Stimulated activated naive CD8-positive, alpha-beta T cell treated with anti-CD3 and anti-CD28 coated beads, Interleukin-15, amount 100 ng/mL, for 72 hours (primary cell): ENCODE measurements at regions not wholly inside any gene's neighbourhood (a gene's known extent, or its start where the extent isn't known, plus 50 kb on each side); places are given as distances from the start of the nearest gene placed in this dataset.

Source experiments
- ATAC-seq: fragments of 150-1000 bp; cut with Tn5 transposase; 2 replicates; pipeline ENCODE4 v1.10.0; 2021; ENCODE audit warnings: mild to moderate bottlenecking, moderate library complexity
- DNase-seq, 2 donors: peaks; one replicate each; pipeline ENCODE4 v3.0.0; 2021 to 2022
- H3K27ac Mint-ChIP-seq, 2 donors: one replicate each; pipeline ENCODE4 v1.8.0; 2022; ENCODE audit warnings: mild to moderate bottlenecking in 2 of 2, mixed read lengths in 2 of 2, moderate library complexity in 2 of 2
- H3K27me3 Mint-ChIP-seq: one replicate; pipeline ENCODE4 v1.8.0; 2022; ENCODE audit warnings: mixed read lengths
- H3K4me1 Mint-ChIP-seq: one replicate; pipeline ENCODE4 v1.8.0; 2022; ENCODE audit warnings: mild to moderate bottlenecking, mixed read lengths
- H3K4me3 Mint-ChIP-seq, 2 donors: one replicate each; pipeline ENCODE4 v1.8.0; 2022; ENCODE audit warnings: mild to moderate bottlenecking in 2 of 2, mixed read lengths in 2 of 2, moderate library complexity in 1 of 2
- H3K9me3 Mint-ChIP-seq, 2 donors: one replicate each; pipeline ENCODE4 v1.8.0; 2022; ENCODE audit warnings: mixed read lengths in 2 of 2

DNA sequence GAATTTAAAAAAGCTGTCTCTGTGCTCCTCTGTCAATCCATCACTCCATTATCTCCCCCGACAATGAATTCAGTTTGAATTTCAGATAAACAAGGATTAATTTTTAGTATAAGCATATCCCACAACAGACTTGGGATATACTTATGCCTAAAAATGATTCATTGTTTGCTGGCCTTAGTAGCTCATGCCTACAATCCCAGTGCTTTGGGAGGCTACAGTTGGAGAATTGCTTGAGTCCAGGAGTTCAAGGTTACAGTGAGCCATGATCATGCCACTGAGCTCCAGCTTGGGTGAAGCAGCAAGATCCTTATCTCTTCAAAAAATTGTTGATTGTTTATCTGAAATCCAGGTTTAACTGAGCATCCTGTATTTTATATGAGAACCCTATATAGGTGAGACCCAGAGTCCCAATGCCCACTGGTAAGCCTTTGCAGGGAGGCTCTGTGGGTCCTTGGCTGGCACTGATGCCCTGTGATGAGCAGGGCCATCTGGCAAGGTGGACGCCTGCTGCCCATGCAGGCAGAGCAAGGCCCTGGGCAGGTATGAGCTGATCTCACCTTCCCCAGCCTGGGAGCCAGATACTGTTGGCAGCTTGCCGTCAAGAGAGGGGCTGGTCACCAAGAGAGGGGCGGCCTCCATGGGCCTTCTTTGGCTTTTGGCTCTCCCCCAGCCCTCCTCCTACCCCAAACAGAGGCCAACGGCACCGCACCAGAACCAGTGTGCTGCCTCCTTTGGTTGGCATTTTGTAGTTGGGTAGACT lies 158.7 kb downstream of the SEC14L1 start:
- Mint-ChIP-seq H3K4me3 (no peak overlapping the region), H3K27ac (no peak overlapping the region), H3K27me3 (no peaks in the 10 kb centered on the region), H3K9me3 (no peaks in the 10 kb centered on the region), H3K4me1 (no peaks in the 10 kb centered on the region)
- ATAC-seq (no peak), DNase-seq (no peak)

- no peaks in the 10 kb centered on the region for H3K9me3 Mint-ChIP-seq
- ATAC-seq (no peak), DNase-seq (no peak)
- H3K4me1 Mint-ChIP-seq = peaks cover 5% of the 10 kb centered on the region
- no peaks in the 10 kb centered on the region for H3K27me3 Mint-ChIP-seq
- no peak overlapping the region for H3K27ac Mint-ChIP-seq
- no peak overlapping the region for H3K4me3 Mint-ChIP-seq
Measured at GRCh38 chr17:77300016-77300686, 159.4 kb downstream of the SEC14L1 start.

GRCh38 chr17:77301694-77302266 lies 161.0 kb downstream of the SEC14L1 start:
- H3K9me3 Mint-ChIP-seq = no peaks in the 10 kb centered on the region
- ATAC-seq (no peak), DNase-seq (no peak)
- H3K27me3 Mint-ChIP-seq = no peaks in the 10 kb centered on the region
- peaks cover 10% of the 10 kb centered on the region for H3K4me1 Mint-ChIP-seq
- H3K27ac Mint-ChIP-seq = no peak overlapping the region
- H3K4me3 Mint-ChIP-seq = no peak overlapping the region

GRCh38 chr17:77302682-77303081 lies 161.9 kb downstream of the SEC14L1 start:
- ATAC-seq (no peak), DNase-seq (no peak)
- H3K4me1 Mint-ChIP-seq = peaks cover 10% of the 10 kb centered on the region
- no peak overlapping the region for H3K27ac Mint-ChIP-seq
- no peaks in the 10 kb centered on the region for H3K9me3 Mint-ChIP-seq
- H3K27me3 Mint-ChIP-seq = no peaks in the 10 kb centered on the region
- H3K4me3 Mint-ChIP-seq = no peak overlapping the region

DNA sequence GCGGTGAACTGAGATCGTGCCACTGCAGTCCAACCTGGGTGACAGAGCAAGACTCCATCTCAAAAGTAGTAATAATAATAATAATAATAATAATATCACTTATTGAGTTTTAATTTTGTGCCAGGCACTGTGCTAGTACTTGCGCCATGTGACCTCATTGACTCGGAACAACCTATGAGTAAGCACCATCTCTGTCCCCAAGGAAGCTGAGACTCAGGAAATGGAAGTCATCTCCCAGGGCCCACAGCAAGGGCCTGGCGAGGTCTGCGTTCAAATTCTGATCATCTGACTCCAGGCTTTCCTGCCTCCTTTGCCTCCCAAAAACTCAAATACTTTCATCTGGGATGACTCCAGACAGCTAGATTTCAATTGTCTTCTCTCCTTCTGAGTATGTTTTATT lies 162.9 kb downstream of the SEC14L1 start:
- Mint-ChIP-seq H3K9me3 (no peaks in the 10 kb centered on the region), H3K4me3 (no peak overlapping the region), H3K4me1 (peaks cover 10% of the 10 kb centered on the region), H3K27me3 (no peaks in the 10 kb centered on the region), H3K27ac (no peak overlapping the region)
- ATAC-seq (no peak), DNase-seq (no peak)

DNA sequence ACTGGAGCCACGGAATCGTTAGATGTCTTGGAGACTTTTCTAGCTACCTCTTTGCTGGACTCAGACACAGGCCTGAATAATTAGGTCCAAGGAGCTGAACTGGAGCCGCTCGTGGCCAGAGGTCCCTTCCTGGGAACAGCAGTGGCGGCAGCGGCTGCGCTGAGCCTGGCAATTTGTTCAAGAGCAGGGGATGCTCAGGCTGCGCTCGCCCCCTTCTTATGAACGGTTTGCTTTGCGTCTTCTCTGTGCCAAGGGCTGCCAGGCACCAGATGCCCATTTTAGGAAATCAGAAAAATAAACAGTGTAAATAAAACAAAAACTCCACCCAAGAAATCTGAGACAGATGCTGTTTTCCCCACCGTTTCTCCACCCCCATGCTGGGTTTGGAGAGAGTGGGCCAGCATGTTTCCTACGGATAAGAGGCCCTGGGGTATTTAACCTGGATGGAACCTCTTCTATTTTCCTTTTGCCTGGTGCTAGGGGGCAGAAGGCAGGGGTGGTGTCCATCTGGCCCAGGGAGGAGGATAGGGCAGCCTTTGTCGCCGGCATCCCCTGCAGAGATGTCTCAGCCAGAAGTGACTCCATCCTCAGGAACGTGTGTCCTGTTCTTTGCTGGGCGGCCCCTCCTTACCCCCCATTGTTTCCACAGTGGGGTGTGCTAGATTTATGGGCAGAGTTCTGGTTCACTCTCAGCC lies 163.4 kb downstream of the SEC14L1 start:
- Mint-ChIP-seq H3K9me3 (no peaks in the 10 kb centered on the region), H3K27me3 (no peaks in the 10 kb centered on the region), H3K27ac (no peak overlapping the region), H3K4me1 (peaks cover 10% of the 10 kb centered on the region), H3K4me3 (no peak overlapping the region)
- DNase-seq = no peak
- no peak for ATAC-seq

DNA sequence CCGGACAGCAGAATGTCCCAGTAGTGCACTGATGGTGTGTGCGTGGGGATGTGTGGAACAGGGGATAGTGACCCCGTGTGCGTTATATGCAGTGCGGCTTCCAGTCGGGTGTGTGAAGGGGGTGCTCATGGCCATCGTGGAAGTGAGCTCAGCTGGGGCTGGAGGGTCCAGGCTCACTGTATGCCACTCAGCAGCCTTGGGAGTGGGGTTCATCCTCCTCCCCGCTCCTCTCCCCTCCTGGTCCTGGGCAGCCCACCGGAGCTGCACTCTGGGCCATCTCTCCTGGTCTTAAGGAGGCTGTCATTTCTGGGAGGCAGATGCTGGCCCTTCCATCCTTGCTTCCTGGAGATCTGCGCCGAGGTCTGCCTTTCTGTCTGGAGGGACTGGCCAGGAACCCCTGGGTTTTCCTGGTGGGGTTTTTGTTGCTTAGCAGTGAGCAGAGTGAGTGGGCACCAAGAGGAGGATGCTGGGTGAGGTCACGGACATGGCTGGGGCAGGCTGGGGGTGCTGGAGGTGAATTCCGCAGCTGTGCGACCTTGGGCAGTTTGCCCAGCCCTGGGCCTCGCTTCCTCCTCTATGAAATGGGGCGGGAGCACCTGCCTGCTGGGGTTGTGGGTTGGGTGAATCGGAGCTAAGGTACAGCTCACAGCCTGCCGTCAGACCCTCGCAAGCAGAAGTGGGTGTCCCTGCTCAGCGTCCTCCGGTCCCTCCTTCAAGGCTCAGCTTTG lies 164.1 kb downstream of the SEC14L1 start:
- H3K9me3 Mint-ChIP-seq = no peaks in the 10 kb centered on the region
- H3K4me1 Mint-ChIP-seq = peaks cover 10% of the 10 kb centered on the region
- DNase-seq = no peak

GRCh38 chr17:77306048-77306789 lies 165.4 kb downstream of the SEC14L1 start:
- Mint-ChIP-seq H3K9me3 (no peaks in the 10 kb centered on the region), H3K27ac (no peak overlapping the region), H3K27me3 (no peaks in the 10 kb centered on the region), H3K4me3 (no peak overlapping the region), H3K4me1 (peaks cover 10% of the 10 kb centered on the region)
- ATAC-seq (no peak), DNase-seq (no peak)

More for the DNA sequence above, 164.1 kb downstream of the SEC14L1 start:
- H3K4me3 Mint-ChIP-seq = no peak overlapping the region
- peak overlapping the region in 1 of 2 donors; percentile 8 for H3K27ac Mint-ChIP-seq
- no peaks in the 10 kb centered on the region for H3K27me3 Mint-ChIP-seq
- ATAC-seq = no peak

GRCh38 chr17:77306790-77307478 lies 166.2 kb downstream of the SEC14L1 start:
- DNase-seq (no peak), ATAC-seq (no peak)
- H3K4me3 Mint-ChIP-seq = no peak overlapping the region
- no peaks in the 10 kb centered on the region for H3K9me3 Mint-ChIP-seq
- H3K27me3 Mint-ChIP-seq = no peaks in the 10 kb centered on the region
- H3K4me1 Mint-ChIP-seq = peaks cover 10% of the 10 kb centered on the region
- no peak overlapping the region for H3K27ac Mint-ChIP-seq

DNA sequence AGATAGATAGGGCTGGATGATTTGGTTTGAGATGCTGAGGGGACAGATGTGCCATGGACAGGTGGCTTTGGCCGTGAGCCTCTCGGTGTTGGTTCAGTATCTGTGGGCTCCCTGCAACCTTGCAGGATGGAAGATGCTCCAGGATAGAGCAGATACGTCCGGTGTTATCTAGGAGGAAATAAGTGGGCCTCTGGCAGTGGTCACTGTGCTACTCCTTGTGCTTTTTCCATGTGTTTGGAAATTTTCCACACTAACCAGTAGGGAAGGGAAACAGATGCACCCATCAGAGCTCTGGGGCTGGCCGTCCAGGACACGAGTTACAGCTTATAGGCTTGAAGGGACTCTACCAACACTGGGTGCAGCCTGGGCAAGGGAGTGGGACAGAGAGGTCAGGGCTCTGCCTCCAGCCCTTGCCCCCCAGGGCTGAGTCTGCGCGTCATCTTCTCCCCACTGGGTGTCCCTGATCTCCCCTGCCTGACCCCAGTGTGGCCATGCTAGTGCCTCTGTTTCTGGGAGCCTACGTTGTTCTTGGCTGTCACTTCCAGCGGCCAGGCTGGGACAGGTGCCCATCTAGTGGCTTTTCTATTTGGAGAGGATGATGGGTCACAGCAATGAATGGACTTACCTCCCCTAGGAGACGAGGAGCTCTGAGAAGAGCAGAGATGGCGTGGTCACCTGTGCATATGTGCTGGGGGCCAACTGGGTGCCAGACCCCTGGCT lies 166.9 kb downstream of the SEC14L1 start:
- H3K27ac Mint-ChIP-seq = no peak overlapping the region
- ATAC-seq (no peak), DNase-seq (no peak)
- peaks cover 10% of the 10 kb centered on the region for H3K4me1 Mint-ChIP-seq
- H3K27me3 Mint-ChIP-seq = no peaks in the 10 kb centered on the region
- no peak overlapping the region for H3K4me3 Mint-ChIP-seq
- no peaks in the 10 kb centered on the region for H3K9me3 Mint-ChIP-seq

GRCh38 chr17:77308861-77309726 lies 168.3 kb downstream of the SEC14L1 start:
- no peak for DNase-seq
- Mint-ChIP-seq H3K27me3 (no peaks in the 10 kb centered on the region), H3K4me3 (no peak overlapping the region), H3K4me1 (peaks cover 10% of the 10 kb centered on the region), H3K27ac (no peak overlapping the region), H3K9me3 (no peaks in the 10 kb centered on the region)
- ATAC-seq = no peak

GRCh38 chr17:77310336-77310735 lies 169.6 kb downstream of the SEC14L1 start:
- Mint-ChIP-seq H3K27me3 (no peaks in the 10 kb centered on the region), H3K4me3 (no peak overlapping the region), H3K27ac (no peak overlapping the region), H3K4me1 (peaks cover 4% of the 10 kb centered on the region), H3K9me3 (no peaks in the 10 kb centered on the region)
- DNase-seq = no peak
- no peak for ATAC-seq

GRCh38 chr17:77311371-77311981 lies 170.7 kb downstream of the SEC14L1 start:
- H3K4me3 Mint-ChIP-seq = no peak overlapping the region
- DNase-seq (no peak), ATAC-seq (no peak)
- H3K9me3 Mint-ChIP-seq = no peaks in the 10 kb centered on the region
- H3K27ac Mint-ChIP-seq = no peak overlapping the region
- peaks cover 7% of the 10 kb centered on the region for H3K4me1 Mint-ChIP-seq
- no peaks in the 10 kb centered on the region for H3K27me3 Mint-ChIP-seq
